H1 (cell line): ENCODE measurements at regions not wholly inside any gene's neighbourhood (a gene's known extent, or its start where the extent isn't known, plus 50 kb on each side); places are given as distances from the start of the nearest gene placed in this dataset.

Experiments
- CTCF ChIA-PET: fragments of 300-600 bp; sonication (Branson Sonifier 250); formaldehyde crosslinking; loops from one replicate; lab custom pipeline; 2021; ENCODE audit not compliant: partially characterized antibody; lab: Charles Lee
- POLR2A ChIA-PET: fragments of 300-600 bp; sonication (Branson Sonifier 250); formaldehyde crosslinking; loops from one replicate; lab custom pipeline; 2021; ENCODE audit warnings: inconsistent platforms; ENCODE audit not compliant: partially characterized antibody; lab: Charles Lee
- DNase-seq, 2 experiments: peaks; one replicate each; pipeline versions ENCODE4 v3.0.0 to v3.0.0-alpha.2; 2010 to 2022; ENCODE audit warnings: low spot score in 2 of 2, low read depth in 1 of 2, mixed read lengths in 1 of 2
- FAIRE-seq: peaks from 2 replicates; lab custom pipeline; 2011; peaks lifted over from hg19 to GRCh38; lab: Jason Lieb, UNC
- H2AFZ ChIP-seq: 2 replicates; pipeline ENCODE4 v1.8.1; 2012; ENCODE audit warnings: low read length, inconsistent platforms
- H2AK5ac ChIP-seq: 2 replicates; pipeline ENCODE4 v1.6.1; 2013; ENCODE audit warnings: low read depth, low read length
- H2BK120ac ChIP-seq: replicated peaks from 2 replicates; pipeline ENCODE3; 2013; ENCODE audit warnings: low read depth, low read length, inconsistent platforms
- H2BK12ac ChIP-seq: 2 replicates; pipeline ENCODE4 v1.6.1; 2013; ENCODE audit warnings: low read depth, low read length
- H2BK15ac ChIP-seq: 2 replicates; pipeline ENCODE4 v1.6.1; 2013; ENCODE audit warnings: low read length
- H2BK20ac ChIP-seq: 2 replicates; pipeline ENCODE4 v1.6.1; 2013; ENCODE audit warnings: low read length
- H2BK5ac ChIP-seq: 2 replicates; pipeline ENCODE4 v1.6.1; 2013; ENCODE audit warnings: low read depth, low read length
- H3K14ac ChIP-seq: 2 replicates; pipeline ENCODE4 v1.6.1; 2013; ENCODE audit warnings: inconsistent platforms; ENCODE audit not compliant: insufficient read length
- H3K18ac ChIP-seq: 2 replicates; pipeline ENCODE4 v1.6.1; 2013; ENCODE audit warnings: low read length; ENCODE audit errors: extremely low read depth
- H3K23ac ChIP-seq: 2 replicates; pipeline ENCODE4 v1.6.1; 2013; ENCODE audit warnings: inconsistent platforms; ENCODE audit not compliant: insufficient read length
- H3K23me2 ChIP-seq: 2 replicates; pipeline ENCODE4 v1.6.1; 2013; ENCODE audit warnings: low read depth, low read length
- H3K27ac ChIP-seq: 2 replicates; pipeline ENCODE4 v1.6.1; 2011; ENCODE audit warnings: low read depth, low read length, inconsistent platforms
- H3K27me3 ChIP-seq, 4 experiments: replicated peaks in 1 of 4; 1 replicate in 1 of 4; 2 replicates in 3 of 4; pipeline versions ENCODE4 v1.6.1 to v1.8.1; 2011 to 2013; ENCODE audit warnings: low read length in 3 of 4, mild to moderate bottlenecking in 3 of 4, inconsistent platforms in 2 of 4, mixed read lengths in 2 of 4, moderate library complexity in 1 of 4; ENCODE audit not compliant: control insufficient read depth in 3 of 4, insufficient read depth in 3 of 4; ENCODE audit errors: extremely low read depth in 1 of 4
- H3K36me3 ChIP-seq, 4 experiments: 2 replicates each; pipeline versions ENCODE4 v1.6.1 to v1.8.1; 2011 to 2013; ENCODE audit warnings: mild to moderate bottlenecking in 4 of 4, low read length in 3 of 4, moderate library complexity in 2 of 4, control low read depth in 1 of 4, inconsistent platforms in 1 of 4; ENCODE audit not compliant: insufficient read depth in 4 of 4, control insufficient read depth in 2 of 4
- H3K4ac ChIP-seq: replicated peaks from 2 replicates; pipeline ENCODE3; 2013; ENCODE audit warnings: low read length, low read depth, mixed read lengths, inconsistent platforms; ENCODE audit not compliant: insufficient read length
- H3K4me1 ChIP-seq, 4 experiments: replicated peaks in 1 of 4; 1 replicate in 1 of 4; 2 replicates in 3 of 4; pipeline versions ENCODE4 v1.6.1 to v1.8.1; 2011 to 2013; ENCODE audit warnings: low read length in 3 of 4, inconsistent platforms in 2 of 4, mixed read lengths in 1 of 4; ENCODE audit not compliant: insufficient read depth in 4 of 4, control insufficient read depth in 3 of 4
- H3K4me2 ChIP-seq, 2 experiments: 2 replicates each; pipeline versions ENCODE4 v1.6.1 to v1.8.1; 2011 to 2013; ENCODE audit warnings: low read depth in 2 of 2, low read length in 2 of 2, control low read depth in 1 of 2, inconsistent platforms in 1 of 2, mild to moderate bottlenecking in 1 of 2; ENCODE audit not compliant: insufficient read depth in 1 of 2
- H3K4me3 ChIP-seq, 4 experiments: fragments of 200-600, 300-600 bp in 1 of 4; sonication (generic), shearing (Covaris generic), sonication (Bioruptor Twin) in 1 of 4; 2 replicates each; pipeline versions ENCODE4 v1.5.1 to v1.8.1; 2011 to 2016; ENCODE audit warnings: low read length in 4 of 4, low read depth in 3 of 4, control low read depth in 2 of 4, inconsistent platforms in 2 of 4, mild to moderate bottlenecking in 2 of 4, mixed read lengths in 1 of 4, moderate library complexity in 1 of 4; ENCODE audit not compliant: insufficient read depth in 2 of 4; ENCODE audit errors: extremely low read depth in 1 of 4
- H3K56ac ChIP-seq: replicated peaks from 2 replicates; pipeline ENCODE3; 2013; ENCODE audit warnings: low read depth, mild to moderate bottlenecking, mixed read lengths, low read length, inconsistent platforms; ENCODE audit not compliant: insufficient read length
- H3K79me1 ChIP-seq: 2 replicates; pipeline ENCODE4 v1.6.1; 2013; ENCODE audit warnings: low read depth, low read length, control low read depth
- H3K79me2 ChIP-seq, 2 experiments: 2 replicates each; pipeline versions ENCODE4 v1.6.1 to v1.8.1; 2012 to 2013; ENCODE audit warnings: low read length in 2 of 2, mild to moderate bottlenecking in 2 of 2, inconsistent platforms in 1 of 2; ENCODE audit not compliant: insufficient read depth in 2 of 2, control insufficient read depth in 1 of 2
- H3K9ac ChIP-seq, 4 experiments: replicated peaks in 1 of 4; 1 replicate in 1 of 4; 2 replicates in 3 of 4; pipeline versions ENCODE4 v1.6.1 to v1.8.1; 2011 to 2013; ENCODE audit warnings: low read depth in 3 of 4, low read length in 3 of 4, control low read depth in 2 of 4, mild to moderate bottlenecking in 2 of 4, moderate library complexity in 2 of 4, inconsistent platforms in 1 of 4; ENCODE audit errors: extremely low read depth in 1 of 4
- H3K9me3 ChIP-seq, 2 experiments: 2 replicates each; pipeline versions ENCODE4 v1.6.1 to v1.8.1; 2012 to 2013; ENCODE audit warnings: mild to moderate bottlenecking in 2 of 2, moderate library complexity in 2 of 2, control low read depth in 1 of 2, inconsistent platforms in 1 of 2, low read depth in 1 of 2, low read length in 1 of 2, mixed read lengths in 1 of 2; ENCODE audit not compliant: insufficient read depth in 2 of 2
- H4K20me1 ChIP-seq, 2 experiments: replicated peaks in 1 of 2; 2 replicates each; pipeline versions ENCODE3 to v1.8.1; 2011 to 2013; ENCODE audit warnings: inconsistent platforms in 2 of 2, low read length in 2 of 2, mild to moderate bottlenecking in 1 of 2; ENCODE audit not compliant: insufficient read depth in 2 of 2, control insufficient read depth in 1 of 2
- H4K5ac ChIP-seq: 2 replicates; pipeline ENCODE4 v1.6.1; 2013; ENCODE audit warnings: low read length, low read depth, mixed read lengths, inconsistent platforms; ENCODE audit not compliant: insufficient read length
- H4K8ac ChIP-seq: 2 replicates; pipeline ENCODE4 v1.8.0; 2013; ENCODE audit warnings: mild to moderate bottlenecking, moderate library complexity, low read length, inconsistent platforms; ENCODE audit not compliant: insufficient read depth; ENCODE audit errors: extremely low read depth
- H4K91ac ChIP-seq: replicated peaks from 2 replicates; pipeline ENCODE3; 2013; ENCODE audit warnings: low read length, mixed read lengths, inconsistent platforms; ENCODE audit not compliant: insufficient read length
- BCL11A ChIP-seq, 2 experiments: IDR thresholded peaks; one replicate each; pipeline ENCODE4 v1.6.1; 2011; ENCODE audit warnings: low read depth in 2 of 2, low read length in 2 of 2, mild to moderate bottlenecking in 2 of 2
- CBX8 ChIP-seq: fragments of 300-800, 300-1000 bp; sonication (generic); IDR thresholded peaks from 2 replicates; pipeline ENCODE4 v1.7.1; 2016; ENCODE audit warnings: low read depth, low read length, borderline replicate concordance
- CEBPB ChIP-seq: IDR thresholded peaks from 2 replicates; pipeline ENCODE4 v1.6.1; 2012; ENCODE audit warnings: low read depth, low read length
- HDAC2 ChIP-seq, 2 experiments: fragments of 300-600 bp in 1 of 2; sonication (generic) in 1 of 2; IDR thresholded peaks; 2 replicates each; pipeline ENCODE4 v1.6.1; 2011 to 2012; ENCODE audit warnings: low read depth in 2 of 2, low read length in 2 of 2, mild to moderate bottlenecking in 2 of 2, moderate library complexity in 2 of 2, borderline replicate concordance in 1 of 2, inconsistent platforms in 1 of 2
- JUN ChIP-seq: IDR thresholded peaks from 2 replicates; pipeline ENCODE4 v1.6.1; 2011; ENCODE audit warnings: low read depth, mild to moderate bottlenecking, improper control_type of control experiment, low read length
- KDM1A ChIP-seq: fragments of 200-600, 300-600 bp; sonication (generic); IDR thresholded peaks from 2 replicates; pipeline ENCODE4 v1.7.1; 2016; ENCODE audit warnings: mild to moderate bottlenecking, low read length, borderline replicate concordance
- NANOG ChIP-seq: IDR thresholded peaks from 2 replicates; pipeline ENCODE4 v1.6.1; 2011; ENCODE audit warnings: low read length, low read depth, mild to moderate bottlenecking, inconsistent platforms; ENCODE audit not compliant: insufficient read depth, poor library complexity, severe bottlenecking
- RAD21 ChIP-seq, 2 experiments: IDR thresholded peaks in 1 of 2; conservative IDR thresholded peaks in 1 of 2; 2 replicates each; pipeline ENCODE4 v1.6.1; 2011; ENCODE audit warnings: low read depth in 2 of 2, low read length in 2 of 2, improper control_type of control experiment in 1 of 2, inconsistent platforms in 1 of 2, mild to moderate bottlenecking in 1 of 2, moderate library complexity in 1 of 2
- RFX5 ChIP-seq: IDR thresholded peaks from 2 replicates; pipeline ENCODE4 v1.6.1; 2011; ENCODE audit warnings: low read depth, low read length, improper control_type of control experiment, borderline replicate concordance
- SAP30 ChIP-seq: fragments of 300-600 bp; sonication (generic); IDR thresholded peaks from 2 replicates; pipeline ENCODE4 v1.7.1; 2012; ENCODE audit warnings: low read length, moderate library complexity, mild to moderate bottlenecking, inconsistent platforms; ENCODE audit not compliant: insufficient read depth, insufficient replicate concordance
- SIX5 ChIP-seq: IDR thresholded peaks from 2 replicates; pipeline ENCODE4 v1.6.1; 2011; ENCODE audit warnings: mild to moderate bottlenecking, low read depth, low read length
- SUZ12 ChIP-seq: fragments of 200-600 bp; sonication (generic); IDR thresholded peaks from 2 replicates; pipeline ENCODE4 v1.6.1; 2012; ENCODE audit warnings: mild to moderate bottlenecking, inconsistent platforms, low read length, moderate library complexity, mixed read lengths
- TBP ChIP-seq: IDR thresholded peaks from 2 replicates; pipeline ENCODE4 v1.6.1; 2011; ENCODE audit warnings: low read depth, low read length, improper control_type of control experiment
- ZNF274 ChIP-seq: IDR thresholded peaks from 2 replicates; pipeline ENCODE4 v1.7.0; 2012; ENCODE audit warnings: low read length, borderline replicate concordance; ENCODE audit errors: extremely low read depth
- WGBS, 2 experiments: shearing (Covaris generic) in 1 of 2; methylation state at CpG; one replicate each; pipeline versions ENCODE4 v1.1.6 to v1.1.7; 2013 to 2015; ENCODE audit warnings: low lambda C conversion rate in 2 of 2, mixed read lengths in 2 of 2, inconsistent platforms in 1 of 2, low coverage in 1 of 2, missing lambda C conversion rate in 1 of 2; ENCODE audit not compliant: insufficient replicate concordance in 2 of 2, insufficient coverage in 1 of 2, insufficient read length in 1 of 2; ENCODE audit errors: extremely low coverage in 1 of 2, missing lambda C conversion rate in 1 of 2; 5-methylcytosine and 5-hydroxymethylcytosine counted together

DNA sequence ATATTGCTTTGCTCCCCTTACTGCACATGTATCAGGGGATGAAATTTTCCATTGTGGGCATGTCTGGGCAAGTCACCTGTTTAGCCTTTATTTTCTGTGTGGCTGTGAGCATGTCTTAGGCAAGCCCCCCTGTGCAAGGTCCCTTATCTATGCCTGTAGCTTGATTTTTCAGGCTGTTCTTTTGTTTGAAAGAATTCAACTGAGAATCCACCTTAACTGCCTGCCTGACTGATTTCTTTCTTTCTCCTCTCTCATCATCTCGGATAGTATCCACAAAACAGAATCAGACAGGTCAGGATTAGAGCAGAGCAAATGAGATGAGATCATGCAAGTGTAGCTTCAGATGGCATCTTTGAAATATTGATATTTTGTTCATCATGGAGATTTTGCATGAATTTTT is 1147.5 kb upstream of the ACVR2A start:
- no peaks in the 10 kb centered on the region for H3K79me2 ChIP-seq
- H4K91ac ChIP-seq = peak overlapping the region; percentile 46
- H3K79me1 ChIP-seq = no peaks in the 10 kb centered on the region
- no peak overlapping the region for H3K27ac ChIP-seq
- H3K4ac ChIP-seq = no peak overlapping the region
- no peak overlapping the region for H3K18ac ChIP-seq
- no peaks in the 10 kb centered on the region for H4K20me1 ChIP-seq
- H2BK12ac ChIP-seq = no peak overlapping the region
- no peak overlapping the region for H4K8ac ChIP-seq
- no peak overlapping the region; the same call in 1 of the 2 replicates for H2BK20ac ChIP-seq
- no peak overlapping the region for H4K5ac ChIP-seq
- no peaks in the 10 kb centered on the region; a peak in 1 of 7 replicates for H3K4me1 ChIP-seq
- ChIA-PET CTCF (interaction anchor here (0.8 kb wide), 1 partner anchor 22 kb away, joined by 3 read pairs; no protein-coding TSS in a partner anchor), POLR2A (interaction anchor here (0.6 kb wide), 2 partner anchors 189 to 698 kb away, joined by 3 to 4 read pairs; no protein-coding TSS in a partner anchor)
- H3K14ac ChIP-seq = no peak overlapping the region
- no peak for DNase-seq
- no peak overlapping the region for H3K9ac ChIP-seq
- H2AK5ac ChIP-seq = no peak overlapping the region
- no peak overlapping the region for H3K23ac ChIP-seq
- H3K4me2 ChIP-seq = no peak overlapping the region
- no peak overlapping the region for H2BK120ac ChIP-seq
- no peak overlapping the region for H2AFZ ChIP-seq
- H3K23me2 ChIP-seq = no peaks in the 10 kb centered on the region
- peak overlapping the region; percentile 61; the same call in 1 of the 2 replicates for H2BK5ac ChIP-seq
- H2BK15ac ChIP-seq = no peak overlapping the region
- WGBS, 2 experiments = 92% methylated on average over 1 of the region's 1 CpG; no CpG with 5 or more reads in 1 of the 2 experiments
- no peak overlapping the region for H3K4me3 ChIP-seq
- FAIRE-seq = no peak
- no peaks in the 10 kb centered on the region for H3K27me3 ChIP-seq
- H3K9me3 ChIP-seq = peaks cover 11% of the 10 kb centered on the region in 2 experiments
- no peak overlapping the region for H3K56ac ChIP-seq
- H3K36me3 ChIP-seq = peaks cover 0 to 7% (median 3%) of the 10 kb centered on the region in 4 experiments; a peak in 3 of 8 replicates
- TF ChIP-seq RAD21 (IDR thresholded peaks at IDR 0.05 in 1 of 2, conservative IDR thresholded peaks at IDR 0.05 in 1 of 2; ENCODE audit: low read depth in 2 of 2, low read length in 2 of 2) (no peak), CEBPB (no peak), BCL11A (IDR thresholded peaks at IDR 0.05; ENCODE audit: low read depth in 2 of 2, low read length in 2 of 2) (no peak), CBX8 (no peak), RFX5 (no peak), SUZ12 (no peak), ZNF274 (no peak), NANOG (no peak), SAP30 (no peak), JUN (no peak), SIX5 (no peak), HDAC2 (IDR thresholded peaks at IDR 0.05; ENCODE audit: borderline replicate concordance in 1 of 2, low read depth in 2 of 2, low read length in 2 of 2) (no peak), KDM1A (no peak), TBP (no peak)
